B cell (primary cell): ENCODE measurements at regions not wholly inside any gene's neighbourhood (a gene's known extent, or its start where the extent isn't known, plus 50 kb on each side); places are given as distances from the start of the nearest gene placed in this dataset.

Source experiments
- ATAC-seq: fragments of 200-7000 bp; cut with Tn5 transposase; one replicate; pipeline ENCODE4 v1.10.0; 2021; ENCODE audit warnings: low read depth, mild to moderate bottlenecking, moderate number of reproducible peaks, moderate library complexity
- CTCF ChIA-PET: fragments of 350-600 bp; sonication (Branson Sonifier 250); formaldehyde crosslinking; loops from one replicate; lab custom pipeline; 2021; ENCODE audit warnings: antibody characterized with exemption, inconsistent platforms; lab: Charles Lee
- POLR2A ChIA-PET: fragments of 350-600 bp; sonication (Branson Sonifier 250); formaldehyde crosslinking; loops from one replicate; lab custom pipeline; 2021; ENCODE audit warnings: antibody characterized with exemption; lab: Charles Lee
- DNase-seq: peaks from one replicate; pipeline ENCODE4 v3.0.0; 2013
- H2AFZ ChIP-seq: 2 replicates; pipeline ENCODE4 v1.6.1; 2012; ENCODE audit warnings: mild to moderate bottlenecking, low read depth, low read length; ENCODE audit not compliant: insufficient read depth, poor library complexity, severe bottlenecking
- H3K27ac ChIP-seq, 2 donors: 1 replicate in 1 of 2; 2 replicates in 1 of 2; pipeline ENCODE4 v1.5.1; 2012 to 2013; ENCODE audit warnings: low read length in 2 of 2, mild to moderate bottlenecking in 2 of 2, moderate library complexity in 1 of 2
- H3K27me3 ChIP-seq, 4 experiments: fragments of 200-600 bp in 1 of 4; sonication (generic) in 1 of 4; replicated peaks in 1 of 4; 1 replicate in 2 of 4; 2 replicates in 2 of 4; pipeline versions ENCODE4 v1.6.1 to v1.7.0; 2013 to 2016; ENCODE audit warnings: low read length in 3 of 4, mild to moderate bottlenecking in 2 of 4, mixed read lengths in 1 of 4, moderate library complexity in 1 of 4; ENCODE audit not compliant: insufficient read depth in 4 of 4, control insufficient read depth in 3 of 4; ENCODE audit errors: control extremely low read depth in 1 of 4
- H3K36me3 ChIP-seq, 2 experiments: replicated peaks in 1 of 2; 1 replicate in 1 of 2; 2 replicates in 1 of 2; pipeline versions ENCODE4 v1.6.1 to v1.7.1; 2013; ENCODE audit warnings: low read length in 1 of 2; ENCODE audit not compliant: insufficient read depth in 2 of 2, control insufficient read depth in 1 of 2; ENCODE audit errors: control extremely low read depth in 1 of 2, extremely low read depth in 1 of 2
- H3K4me1 ChIP-seq, 2 donors: fragments of 200-600 bp in 1 of 2; sonication (generic) in 1 of 2; 1 replicate in 1 of 2; 2 replicates in 1 of 2; pipeline versions ENCODE4 v1.5.1 to v1.6.1; 2013 to 2017; ENCODE audit warnings: low read length in 2 of 2; ENCODE audit not compliant: control insufficient read depth in 2 of 2, insufficient read depth in 2 of 2
- H3K4me2 ChIP-seq: replicated peaks from 2 replicates; pipeline ENCODE3; 2012; ENCODE audit warnings: mild to moderate bottlenecking, low read depth, low read length; ENCODE audit not compliant: poor library complexity, severe bottlenecking
- H3K4me3 ChIP-seq, 5 experiments: fragments of 200-600 bp in 1 of 5; sonication (generic) in 1 of 5; 1 replicate in 3 of 5; 2 replicates in 2 of 5; pipeline versions ENCODE4 v1.5.1 to v1.7.0; 2011 to 2016; ENCODE audit warnings: low read length in 4 of 5, mild to moderate bottlenecking in 4 of 5, low read depth in 2 of 5, control low read depth in 1 of 5, moderate library complexity in 1 of 5; ENCODE audit not compliant: insufficient read depth in 1 of 5; ENCODE audit errors: control extremely low read depth in 1 of 5, extremely low read depth in 1 of 5
- H3K79me2 ChIP-seq: fragments of 200-600 bp; sonication (generic); one replicate; pipeline ENCODE4 v1.6.0; 2016; ENCODE audit warnings: low read length; ENCODE audit not compliant: control insufficient read depth, insufficient read depth
- H3K9ac ChIP-seq: fragments of 200-600 bp; sonication (generic); 2 replicates; pipeline ENCODE4 v1.6.1; 2017; ENCODE audit warnings: mild to moderate bottlenecking, low read length, moderate library complexity
- H3K9me3 ChIP-seq, 3 donors: one replicate each; pipeline versions ENCODE4 v1.6.1 to v1.7.1; 2013; ENCODE audit warnings: low read length in 2 of 3; ENCODE audit not compliant: control insufficient read depth in 2 of 3, insufficient read depth in 1 of 3; ENCODE audit errors: control extremely low read depth in 1 of 3
- H4K20me1 ChIP-seq: 2 replicates; pipeline ENCODE4 v1.6.0; 2012; ENCODE audit warnings: mild to moderate bottlenecking, low read length; ENCODE audit not compliant: insufficient read depth, control insufficient read depth, poor library complexity, severe bottlenecking
- H3K27ac Mint-ChIP-seq: one replicate; pipeline ENCODE4 v1.8.0; 2021; ENCODE audit warnings: mixed read lengths
- H3K27me3 Mint-ChIP-seq: one replicate; pipeline ENCODE4 v1.8.0; 2021; ENCODE audit warnings: mixed read lengths
- H3K4me1 Mint-ChIP-seq: one replicate; pipeline ENCODE4 v1.8.0; 2021; ENCODE audit warnings: mixed read lengths
- H3K4me3 Mint-ChIP-seq: one replicate; pipeline ENCODE4 v1.8.0; 2021; ENCODE audit warnings: mixed read lengths
- H3K9me3 Mint-ChIP-seq: one replicate; pipeline ENCODE4 v1.8.0; 2022; ENCODE audit warnings: mixed read lengths; ENCODE audit not compliant: insufficient read depth
- EZH2 ChIP-seq: IDR thresholded peaks from 2 replicates; pipeline ENCODE4 v1.6.1; 2012; ENCODE audit warnings: borderline replicate concordance, low read depth, mild to moderate bottlenecking, moderate library complexity, low read length; ENCODE audit not compliant: insufficient read depth, poor library complexity, severe bottlenecking
- WGBS: methylation state at CpG from one replicate; pipeline ENCODE4 v1.1.5; 2013; ENCODE audit warnings: missing lambda C conversion rate; ENCODE audit not compliant: insufficient coverage; 5-methylcytosine and 5-hydroxymethylcytosine counted together
- intact Hi-C: fragments of 100-400 bp; cut with micrococcal nuclease; formaldehyde crosslinking; loops from one replicate; pipeline ENCODE4 v1.10.0; 2022
- TF ChIP-seq, protein P1 (sequence below): fragments of 200-600 bp; IDR thresholded peaks from one replicate; pipeline ENCODE4 v1.8.0; 2022; ENCODE audit warnings: antibody characterized with exemption, mild to moderate bottlenecking

GRCh38 chr4:132015321-132015720 lies 1133.8 kb upstream of the PCDH10 start:
- H3K9ac ChIP-seq, result no peak overlapping the region
- ATAC-seq (no peak), DNase-seq (no peak)
- H3K79me2 ChIP-seq, result no peaks in the 10 kb centered on the region
- H2AFZ ChIP-seq, result no peak overlapping the region
- Mint-ChIP-seq H3K4me3 (no peak overlapping the region), H3K4me1 (no peaks in the 10 kb centered on the region), H3K27ac (no peak overlapping the region), H3K9me3 (no peaks in the 10 kb centered on the region), H3K27me3 (no peaks in the 10 kb centered on the region)
- CTCF ChIA-PET, result no interaction called here
- peaks cover 0 to 3% (median 0%) of the 10 kb centered on the region in 3 donors for H3K9me3 ChIP-seq
- H3K27me3 ChIP-seq, result no peaks in the 10 kb centered on the region
- H3K4me2 ChIP-seq, result no peak overlapping the region
- no peaks in the 10 kb centered on the region for H4K20me1 ChIP-seq
- no peak for TF ChIP-seq EZH2
- TF ChIP-seq, protein P1, sequence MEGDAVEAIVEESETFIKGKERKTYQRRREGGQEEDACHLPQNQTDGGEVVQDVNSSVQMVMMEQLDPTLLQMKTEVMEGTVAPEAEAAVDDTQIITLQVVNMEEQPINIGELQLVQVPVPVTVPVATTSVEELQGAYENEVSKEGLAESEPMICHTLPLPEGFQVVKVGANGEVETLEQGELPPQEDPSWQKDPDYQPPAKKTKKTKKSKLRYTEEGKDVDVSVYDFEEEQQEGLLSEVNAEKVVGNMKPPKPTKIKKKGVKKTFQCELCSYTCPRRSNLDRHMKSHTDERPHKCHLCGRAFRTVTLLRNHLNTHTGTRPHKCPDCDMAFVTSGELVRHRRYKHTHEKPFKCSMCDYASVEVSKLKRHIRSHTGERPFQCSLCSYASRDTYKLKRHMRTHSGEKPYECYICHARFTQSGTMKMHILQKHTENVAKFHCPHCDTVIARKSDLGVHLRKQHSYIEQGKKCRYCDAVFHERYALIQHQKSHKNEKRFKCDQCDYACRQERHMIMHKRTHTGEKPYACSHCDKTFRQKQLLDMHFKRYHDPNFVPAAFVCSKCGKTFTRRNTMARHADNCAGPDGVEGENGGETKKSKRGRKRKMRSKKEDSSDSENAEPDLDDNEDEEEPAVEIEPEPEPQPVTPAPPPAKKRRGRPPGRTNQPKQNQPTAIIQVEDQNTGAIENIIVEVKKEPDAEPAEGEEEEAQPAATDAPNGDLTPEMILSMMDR, result no peak
- H3K4me3 ChIP-seq, result no peak overlapping the region
- no peaks in the 10 kb centered on the region for H3K4me1 ChIP-seq
- POLR2A ChIA-PET, result no interaction called here
- no peaks in the 10 kb centered on the region for H3K36me3 ChIP-seq
- H3K27ac ChIP-seq, result no peak overlapping the region
- intact Hi-C loops, result no loop called here

DNA sequence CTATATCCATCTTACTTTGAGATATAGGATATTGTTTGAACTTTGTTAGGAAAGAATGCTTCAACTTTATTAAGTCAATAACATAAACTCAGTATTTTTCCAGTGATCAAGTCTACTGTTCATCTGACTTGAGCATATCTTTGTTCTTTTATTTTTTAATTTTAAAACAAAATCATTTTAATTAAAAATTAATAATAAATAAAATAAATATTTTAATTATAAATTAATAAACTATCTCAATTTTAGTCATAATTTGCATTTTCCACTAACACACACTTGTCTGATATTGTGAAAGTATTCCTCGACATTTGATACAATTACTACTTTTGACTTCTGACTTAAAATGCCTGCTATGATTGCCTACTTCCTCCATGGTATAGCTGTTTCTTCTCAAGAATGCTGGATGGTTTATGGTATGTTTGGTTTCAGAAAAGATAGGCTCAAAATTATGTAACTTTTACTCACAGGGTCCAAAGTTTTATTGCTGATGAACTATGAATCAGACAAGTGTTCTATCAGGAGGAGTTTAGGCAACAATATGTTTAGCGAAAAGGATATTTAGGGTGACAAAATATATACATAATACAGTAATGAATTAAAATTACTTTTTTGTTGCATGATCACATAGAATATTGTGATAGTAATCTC lies 1132.3 kb upstream of the PCDH10 start:
- Mint-ChIP-seq H3K9me3 (no peaks in the 10 kb centered on the region), H3K4me3 (no peak overlapping the region), H3K4me1 (no peaks in the 10 kb centered on the region), H3K27me3 (no peaks in the 10 kb centered on the region), H3K27ac (no peak overlapping the region)
- no peak overlapping the region for H3K4me2 ChIP-seq
- no peaks in the 10 kb centered on the region for H4K20me1 ChIP-seq
- no CpG with 5 or more reads among the region's 2 CpGs for WGBS
- H3K9me3 ChIP-seq, result peaks cover 0 to 2% (median 0%) of the 10 kb centered on the region in 3 donors
- ATAC-seq (no peak), DNase-seq (no peak)
- no peaks in the 10 kb centered on the region for H3K27me3 ChIP-seq
- POLR2A ChIA-PET, result no interaction called here
- TF ChIP-seq, protein P1, result no peak
- TF ChIP-seq EZH2, result no peak
- no peak overlapping the region for H3K27ac ChIP-seq
- no peaks in the 10 kb centered on the region for H3K36me3 ChIP-seq
- H3K4me1 ChIP-seq, result no peaks in the 10 kb centered on the region
- H2AFZ ChIP-seq, result no peak overlapping the region
- H3K4me3 ChIP-seq, result no peak overlapping the region
- H3K9ac ChIP-seq, result no peak overlapping the region
- intact Hi-C loops, result no loop called here
- CTCF ChIA-PET, result no interaction called here
- no peaks in the 10 kb centered on the region for H3K79me2 ChIP-seq
